K562 (cell line): ENCODE measurements at regions not wholly inside any gene's neighbourhood (a gene's known extent, or its start where the extent isn't known, plus 50 kb on each side); places are given as distances from the start of the nearest gene placed in this dataset.
A peak's percentile ranks its signal among the peaks of the same experiment; 100 is the strongest.

Experiments
- E2F1 ChIP-seq: sonication (generic); formaldehyde crosslinking; IDR thresholded peaks from 2 replicates; pipeline ENCODE4 v1.8.1; 2023; ENCODE audit warnings: mild to moderate bottlenecking, missing genetic modification reagents, moderate library complexity
- HDAC8 ChIP-seq: fragments of 450-650 bp; IDR thresholded peaks from 2 replicates; pipeline ENCODE4 v1.6.1; 2016; ENCODE audit warnings: mild to moderate bottlenecking, missing genetic modification characterization, moderate library complexity, missing compliant biosample characterization
- MCM2 ChIP-seq: fragments of 450-650 bp; IDR thresholded peaks from 2 replicates; pipeline ENCODE4 v1.6.1; 2017; ENCODE audit warnings: low read depth, mild to moderate bottlenecking
- NCOA2 ChIP-seq, 2 experiments: fragments of 450-650 bp; IDR thresholded peaks; 2 replicates each; pipeline ENCODE4 v1.6.1; 2018; ENCODE audit warnings: mild to moderate bottlenecking in 2 of 2, moderate library complexity in 1 of 2; ENCODE audit not compliant: partially characterized antibody in 2 of 2
- NR2C1 ChIP-seq, 2 experiments: fragments of 450-650 bp; IDR thresholded peaks; 2 replicates each; pipeline ENCODE4 v1.6.1; 2017; ENCODE audit warnings: mild to moderate bottlenecking in 2 of 2, antibody characterized with exemption in 1 of 2, inconsistent platforms in 1 of 2, missing compliant biosample characterization in 1 of 2, missing genetic modification characterization in 1 of 2
- NR4A1 ChIP-seq, 2 experiments: fragments of 250-450 bp in 1 of 2; fragments of 450-650 bp in 1 of 2; sonication (Bioruptor Pico) in 1 of 2; IDR thresholded peaks; 2 replicates each; pipeline versions ENCODE4 v1.4.0 to v1.6.1; 2016 to 2020; ENCODE audit warnings: mild to moderate bottlenecking in 2 of 2, missing compliant biosample characterization in 1 of 2, missing genetic modification characterization in 1 of 2, moderate library complexity in 1 of 2
- OTX1 ChIP-seq: fragments of 450-650 bp; formaldehyde crosslinking; IDR thresholded peaks from 2 replicates; pipeline ENCODE4 v1.4.0; 2022; ENCODE audit warnings: mild to moderate bottlenecking
- PCBP2 ChIP-seq: fragments of 200-400 bp; formaldehyde crosslinking; IDR thresholded peaks from 2 replicates; pipeline ENCODE4 v1.6.1; 2018; ENCODE audit warnings: low read length, low read depth, mild to moderate bottlenecking, moderate library complexity; ENCODE audit not compliant: poor library complexity, severe bottlenecking
- PHB2 ChIP-seq: fragments of 450-650 bp; IDR thresholded peaks from 2 replicates; pipeline ENCODE4 v1.6.1; 2017; ENCODE audit warnings: low read depth
- TCF15 ChIP-seq: fragments of 250-450 bp; sonication (Bioruptor Pico); IDR thresholded peaks from 2 replicates; pipeline ENCODE4 v1.8.0; 2022; ENCODE audit warnings: moderate library complexity, mild to moderate bottlenecking, inconsistent platforms
- USF2 ChIP-seq: sonication (generic); formaldehyde crosslinking; IDR thresholded peaks from 2 replicates; pipeline ENCODE4 v1.5.0; 2020; ENCODE audit warnings: missing genetic modification reagents
- ZBTB11 ChIP-seq, 3 experiments: fragments of 200-800 bp in 1 of 3; fragments of 250-450 bp in 1 of 3; fragments of 450-650 bp in 1 of 3; sonication (Bioruptor Pico) in 1 of 3; sonication (Bioruptor generic) in 1 of 3; formaldehyde crosslinking in 1 of 3; IDR thresholded peaks; 2 replicates each; pipeline versions ENCODE4 v1.6.1 to v1.8.0; 2016 to 2022; ENCODE audit warnings: mild to moderate bottlenecking in 2 of 3, missing genetic modification characterization in 2 of 3, missing compliant biosample characterization in 1 of 3, moderate library complexity in 1 of 3
- ZFP1 ChIP-seq: fragments of 450-650 bp; formaldehyde crosslinking; IDR thresholded peaks from 2 replicates; pipeline ENCODE4 v1.4.0; 2020; ENCODE audit warnings: mild to moderate bottlenecking, mixed read lengths
- ZNF592 ChIP-seq: fragments of 450-650 bp; IDR thresholded peaks from 2 replicates; pipeline ENCODE4 v1.6.1; 2017; ENCODE audit warnings: antibody characterized with exemption, mild to moderate bottlenecking
- ZNF699 ChIP-seq: fragments of 250-450 bp; sonication (Bioruptor Pico); IDR thresholded peaks from 2 replicates; pipeline ENCODE4 v1.8.0; 2021; ENCODE audit warnings: mild to moderate bottlenecking, moderate library complexity; ENCODE audit not compliant: insufficient replicate concordance

GRCh38 chr5:54821445-54822323 lies 163.7 kb downstream of the ESM1 start (continued):
- no peak for TF ChIP-seq ZNF592
- TF ChIP-seq ZBTB11 (CRISPR knock-in tag; IDR thresholded peaks at IDR 0.05), result 0 out of 6 replicates have a peak, but pooled peaks of 1 of the 3 experiments have one; percentile 41
- no peak for TF ChIP-seq NR2C1 (IDR thresholded peaks at IDR 0.05)
- TF ChIP-seq NR2C1 (tag; IDR thresholded peaks at IDR 0.05), result peak; percentile 71
- no peak for TF ChIP-seq USF2
- no peak for TF ChIP-seq MCM2
- no peak for TF ChIP-seq TCF15 (CRISPR knock-in tag)
- no peak for TF ChIP-seq OTX1 (CRISPR knock-in tag)
- no peak for TF ChIP-seq ZNF699
- no peak for TF ChIP-seq NCOA2 (IDR thresholded peaks at IDR 0.05; ENCODE audit: partially characterized antibody in 2 of 2)
- TF ChIP-seq PCBP2, result no peak
- TF ChIP-seq HDAC8 (tag), result peak; percentile 89; the same call in 1 of the 2 replicates
- TF ChIP-seq NR4A1 (CRISPR knock-in tag; IDR thresholded peaks at IDR 0.05), result no peak
- peak; percentile 65 for TF ChIP-seq NR4A1 (tag; IDR thresholded peaks at IDR 0.05)
- no peak for TF ChIP-seq E2F1 (CRISPR knock-in tag)
- TF ChIP-seq ZFP1 (CRISPR knock-in tag), result peak; percentile 81
- TF ChIP-seq PHB2, result no peak
